BLaER1 (cell line): ENCODE measurements at regions not wholly inside any gene's neighbourhood (a gene's known extent, or its start where the extent isn't known, plus 50 kb on each side); places are given as distances from the start of the nearest gene placed in this dataset.
A peak's percentile ranks its signal among the peaks of the same experiment; 100 is the strongest.

ENCODE experiments used
- H3K27ac ChIP-seq: shearing (Covaris generic); formaldehyde crosslinking; 2 replicates; pipeline ENCODE4 v1.8.1; 2022
- H3K27me3 ChIP-seq: shearing (Covaris generic); formaldehyde crosslinking; 2 replicates; pipeline ENCODE4 v1.8.1; 2022
- H3K36me3 ChIP-seq: shearing (Covaris generic); formaldehyde crosslinking; 2 replicates; pipeline ENCODE4 v1.8.1; 2022
- H3K4me1 ChIP-seq: shearing (Covaris generic); formaldehyde crosslinking; 2 replicates; pipeline ENCODE4 v1.8.1; 2022
- H3K4me2 ChIP-seq: shearing (Covaris generic); formaldehyde crosslinking; 2 replicates; pipeline ENCODE4 v1.8.1; 2022
- H3K4me3 ChIP-seq: shearing (Covaris generic); formaldehyde crosslinking; 2 replicates; pipeline ENCODE4 v1.8.1; 2022
- H3K9ac ChIP-seq: shearing (Covaris generic); formaldehyde crosslinking; 2 replicates; pipeline ENCODE4 v1.8.1; 2022
- H3K9me3 ChIP-seq: shearing (Covaris generic); formaldehyde crosslinking; 2 replicates; pipeline ENCODE4 v1.8.1; 2022
- H4K20me1 ChIP-seq: shearing (Covaris generic); formaldehyde crosslinking; 2 replicates; pipeline ENCODE4 v1.8.1; 2022
- Cebpa-rat ChIP-seq: shearing (Covaris generic); IDR thresholded peaks from 2 replicates; pipeline ENCODE4 v1.8.1; 2022

GRCh38 chr4:171007618-171008390 lies 805.4 kb upstream of the GALNTL6 start:
- Histone ChIP-seq H3K9me3 (peaks cover 9% of the 10 kb centered on the region; the same call in 1 of the 2 replicates), H3K4me2 (peak overlapping the region; percentile 45), H3K36me3 (no peaks in the 10 kb centered on the region), H3K9ac (no peak overlapping the region), H3K4me3 (no peak overlapping the region), H3K27ac (peak overlapping the region; percentile 58), H3K4me1 (peaks cover 18% of the 10 kb centered on the region), H3K27me3 (no peaks in the 10 kb centered on the region), H4K20me1 (no peaks in the 10 kb centered on the region)
- TF ChIP-seq Cebpa-rat = no peak

DNA sequence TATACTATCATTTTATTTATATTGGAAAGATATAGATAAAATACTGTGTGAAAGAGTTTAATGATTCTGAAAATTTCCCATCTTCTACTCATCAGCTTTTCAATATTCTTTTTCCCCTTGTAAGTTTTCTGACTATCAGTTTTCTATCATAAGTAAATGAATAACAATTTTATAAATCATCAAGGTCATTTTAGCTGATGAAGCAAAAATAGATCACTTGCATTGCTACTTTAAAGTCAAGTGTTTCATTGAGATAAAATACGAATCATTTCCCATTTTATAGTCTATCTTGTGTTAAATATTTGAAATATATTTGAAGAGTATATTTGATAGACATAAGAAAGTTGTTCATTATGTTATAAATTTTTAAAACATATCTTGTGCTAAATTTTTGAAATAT lies 811.0 kb upstream of the GALNTL6 start:
- no peak overlapping the region for H3K4me2 ChIP-seq
- H3K9me3 ChIP-seq = 0 out of 2 replicates have a peak, but pooled peaks cover 3% of the 10 kb centered on the region
- no peak for TF ChIP-seq Cebpa-rat
- H3K27ac ChIP-seq = no peak overlapping the region
- H3K9ac ChIP-seq = no peak overlapping the region
- H3K36me3 ChIP-seq = no peaks in the 10 kb centered on the region
- no peaks in the 10 kb centered on the region for H3K27me3 ChIP-seq
- H3K4me1 ChIP-seq = peaks cover 2% of the 10 kb centered on the region; the same call in 1 of the 2 replicates
- H4K20me1 ChIP-seq = no peaks in the 10 kb centered on the region
- no peak overlapping the region for H3K4me3 ChIP-seq

- no peak overlapping the region for H3K4me3 ChIP-seq
- 0 out of 2 replicates have a peak overlapping the region, but pooled peaks have one; percentile 9 for H3K4me2 ChIP-seq
- H4K20me1 ChIP-seq = no peaks in the 10 kb centered on the region
- no peaks in the 10 kb centered on the region for H3K27me3 ChIP-seq
- TF ChIP-seq Cebpa-rat = no peak
- no peaks in the 10 kb centered on the region for H3K9me3 ChIP-seq
- no peak overlapping the region for H3K9ac ChIP-seq
- peaks cover 4% of the 10 kb centered on the region; the same call in 1 of the 2 replicates for H3K4me1 ChIP-seq
- no peaks in the 10 kb centered on the region for H3K36me3 ChIP-seq
- H3K27ac ChIP-seq = no peak overlapping the region
Observed at GRCh38 chr4:170990989-170991589, 822.1 kb upstream of the GALNTL6 start.

DNA sequence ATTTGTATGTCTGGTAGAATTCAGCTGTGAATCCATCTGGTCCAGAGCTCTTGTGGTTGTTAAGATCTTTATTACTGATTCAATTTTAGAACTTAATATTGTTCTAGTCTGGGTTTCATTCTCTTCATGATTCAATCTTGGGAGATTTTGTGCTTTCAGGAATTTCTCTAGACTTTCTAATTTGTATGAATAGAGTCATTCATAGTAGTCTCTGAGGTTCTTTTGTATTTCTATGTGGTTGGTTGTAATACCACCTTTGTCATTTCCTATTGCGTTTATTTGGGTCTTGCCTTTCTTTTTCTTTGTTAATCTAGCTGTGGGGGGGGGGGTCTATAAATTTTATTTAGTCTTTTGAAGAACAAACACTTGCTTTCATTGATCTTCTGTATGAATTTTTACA lies 824.8 kb upstream of the GALNTL6 start:
- H3K9ac ChIP-seq = no peak overlapping the region
- no peaks in the 10 kb centered on the region for H3K9me3 ChIP-seq
- H3K4me1 ChIP-seq = peaks cover 4% of the 10 kb centered on the region; the same call in 1 of the 2 replicates
- no peak overlapping the region for H3K27ac ChIP-seq
- H4K20me1 ChIP-seq = no peaks in the 10 kb centered on the region
- no peak overlapping the region for H3K4me2 ChIP-seq
- H3K27me3 ChIP-seq = no peaks in the 10 kb centered on the region
- no peak overlapping the region for H3K4me3 ChIP-seq
- H3K36me3 ChIP-seq = no peaks in the 10 kb centered on the region
- no peak for TF ChIP-seq Cebpa-rat

DNA sequence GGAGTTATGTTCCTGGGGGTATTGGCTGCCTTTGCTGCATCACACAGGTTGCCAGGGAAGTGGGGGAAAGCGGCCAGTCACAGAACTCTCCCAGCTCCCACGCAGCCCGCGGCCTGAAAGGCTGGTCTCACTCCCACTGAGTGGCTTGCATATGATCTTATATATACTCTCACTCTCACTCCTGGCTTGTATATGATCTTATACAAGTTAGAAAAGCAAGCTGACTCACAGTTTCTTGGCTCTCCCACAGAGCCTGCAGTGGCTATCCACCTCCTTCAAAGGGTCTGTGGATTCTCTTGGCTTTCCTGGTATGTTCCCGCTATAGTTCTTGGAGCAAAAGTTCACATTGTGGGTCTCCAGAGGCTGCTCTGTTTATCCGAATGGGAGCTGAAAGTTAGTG lies 833.5 kb upstream of the GALNTL6 start:
- H3K27ac ChIP-seq = no peak overlapping the region
- TF ChIP-seq Cebpa-rat = no peak

DNA sequence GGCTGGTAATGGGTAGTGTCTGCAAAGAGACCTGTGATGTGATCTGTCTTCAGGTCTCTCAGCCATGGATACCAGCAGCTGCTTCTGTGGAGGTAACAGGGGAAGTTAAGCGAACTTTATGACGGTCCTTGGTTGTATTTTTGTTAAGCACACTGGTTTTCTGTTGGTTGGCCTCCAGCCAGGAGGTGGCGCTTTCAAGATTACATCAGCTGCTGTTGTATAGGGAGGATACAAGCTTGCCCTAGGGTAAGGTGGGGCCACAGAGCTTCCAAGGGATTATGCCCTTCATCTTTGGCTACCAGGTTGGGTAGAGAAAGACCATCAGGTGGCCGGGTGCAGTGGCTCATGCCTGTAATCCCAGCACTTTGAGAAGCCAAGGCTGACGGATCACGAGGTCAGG lies 834.2 kb upstream of the GALNTL6 start:
- Histone ChIP-seq H3K9me3 (no peaks in the 10 kb centered on the region), H3K36me3 (no peaks in the 10 kb centered on the region), H3K4me2 (no peak overlapping the region), H3K27ac (no peak overlapping the region), H3K4me1 (no peaks in the 10 kb centered on the region), H4K20me1 (no peaks in the 10 kb centered on the region), H3K9ac (no peak overlapping the region), H3K27me3 (no peaks in the 10 kb centered on the region), H3K4me3 (no peak overlapping the region)
- no peak for TF ChIP-seq Cebpa-rat

More for the DNA sequence above, 833.5 kb upstream of the GALNTL6 start:
- no peaks in the 10 kb centered on the region for H3K27me3 ChIP-seq
- H3K4me1 ChIP-seq = no peaks in the 10 kb centered on the region
- H3K9ac ChIP-seq = no peak overlapping the region
- H3K9me3 ChIP-seq = no peaks in the 10 kb centered on the region
- H4K20me1 ChIP-seq = no peaks in the 10 kb centered on the region
- no peak overlapping the region for H3K4me3 ChIP-seq
- H3K4me2 ChIP-seq = no peak overlapping the region
- H3K36me3 ChIP-seq = no peaks in the 10 kb centered on the region

- no peak overlapping the region for H3K27ac ChIP-seq
- no peaks in the 10 kb centered on the region for H3K27me3 ChIP-seq
- H4K20me1 ChIP-seq = no peaks in the 10 kb centered on the region
Observed at GRCh38 chr4:170949084-170949483, 859.3 kb upstream of the AADAT start.

GRCh38 chr4:170940043-170940724 lies 850.4 kb upstream of the AADAT start:
- H3K36me3 ChIP-seq = no peaks in the 10 kb centered on the region
- no peaks in the 10 kb centered on the region for H3K4me1 ChIP-seq
- H3K27me3 ChIP-seq = no peaks in the 10 kb centered on the region
- H3K4me2 ChIP-seq = no peak overlapping the region
- no peak overlapping the region for H3K9ac ChIP-seq
- no peak overlapping the region for H3K27ac ChIP-seq
- H3K9me3 ChIP-seq = peaks cover 4% of the 10 kb centered on the region; the same call in 1 of the 2 replicates
- no peak for TF ChIP-seq Cebpa-rat
- no peaks in the 10 kb centered on the region for H4K20me1 ChIP-seq
- H3K4me3 ChIP-seq = no peak overlapping the region

More at GRCh38 chr4:170949084-170949483, 859.3 kb upstream of the AADAT start:
- H3K36me3 ChIP-seq = no peaks in the 10 kb centered on the region
- no peaks in the 10 kb centered on the region for H3K9me3 ChIP-seq
- H3K4me3 ChIP-seq = no peak overlapping the region
- TF ChIP-seq Cebpa-rat = no peak
- no peak overlapping the region for H3K4me2 ChIP-seq
- H3K9ac ChIP-seq = no peak overlapping the region
- no peaks in the 10 kb centered on the region for H3K4me1 ChIP-seq

DNA sequence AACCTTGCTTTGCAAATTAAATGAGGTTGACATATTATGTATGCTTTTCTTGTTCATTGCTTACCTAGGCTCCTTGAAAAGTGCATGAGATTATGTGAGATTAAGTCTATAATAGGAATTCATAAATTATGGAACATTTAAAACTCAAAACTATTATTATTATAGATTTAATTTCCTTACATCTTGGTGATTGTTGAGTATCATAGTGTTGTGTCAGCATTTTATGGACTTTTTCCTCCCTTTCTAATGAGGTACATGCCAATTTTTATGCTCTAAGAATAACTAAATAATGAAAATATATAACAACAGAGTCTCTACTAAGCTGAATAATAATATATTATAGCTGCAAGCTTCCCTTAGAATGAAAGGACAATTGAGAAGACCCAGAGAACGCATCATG lies 848.8 kb upstream of the AADAT start:
- no peak overlapping the region for H3K4me2 ChIP-seq
- H3K9me3 ChIP-seq = peaks cover 4% of the 10 kb centered on the region; the same call in 1 of the 2 replicates
- H3K4me3 ChIP-seq = no peak overlapping the region
- no peaks in the 10 kb centered on the region for H3K27me3 ChIP-seq
- H4K20me1 ChIP-seq = no peaks in the 10 kb centered on the region
- H3K36me3 ChIP-seq = no peaks in the 10 kb centered on the region
- TF ChIP-seq Cebpa-rat = no peak
- no peak overlapping the region for H3K27ac ChIP-seq
- H3K4me1 ChIP-seq = no peaks in the 10 kb centered on the region
- H3K9ac ChIP-seq = no peak overlapping the region

DNA sequence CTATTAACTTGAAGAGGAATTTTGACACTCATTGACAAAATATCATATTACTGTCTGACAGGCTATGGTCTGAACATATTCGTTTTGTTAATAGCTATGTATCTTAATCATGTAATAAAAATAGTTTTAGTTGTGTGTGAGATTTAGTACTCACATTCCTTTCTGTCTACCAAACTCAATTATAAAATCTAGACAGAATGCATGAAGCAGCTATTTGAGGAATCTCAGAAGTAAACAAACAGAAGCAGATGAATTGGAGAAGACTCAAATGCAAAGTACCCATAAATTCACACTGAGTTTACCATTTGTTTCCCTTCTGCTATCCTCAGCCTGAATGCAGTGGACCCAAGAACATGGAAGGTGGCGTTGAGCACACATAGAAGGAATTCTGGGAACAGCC lies 841.6 kb upstream of the AADAT start:
- Histone ChIP-seq H4K20me1 (no peaks in the 10 kb centered on the region), H3K4me3 (no peak overlapping the region)
- TF ChIP-seq Cebpa-rat = no peak

More for the DNA sequence above, 841.6 kb upstream of the AADAT start:
- Histone ChIP-seq H3K9ac (no peak overlapping the region), H3K4me2 (no peak overlapping the region), H3K9me3 (no peaks in the 10 kb centered on the region), H3K4me1 (no peaks in the 10 kb centered on the region), H3K27ac (no peak overlapping the region), H3K27me3 (no peaks in the 10 kb centered on the region), H3K36me3 (no peaks in the 10 kb centered on the region)
